Activated CD4-positive, alpha-beta memory T cell treated with anti-CD3 and anti-CD28 coated beads for 36 hours (primary cell): ENCODE measurements at regions not wholly inside any gene's neighbourhood (a gene's known extent, or its start where the extent isn't known, plus 50 kb on each side); places are given as distances from the start of the nearest gene placed in this dataset.
"Not testable (repeated sequence)": the region's sequence is repeated elsewhere in the genome, so short reads cannot be mapped to it uniquely, and the experiment has no call there.

Experiments used
- CTCF ChIA-PET: fragments of 350-600 bp; sonication (Branson Sonifier 250); formaldehyde crosslinking; loops from one replicate; lab custom pipeline; 2021; ENCODE audit warnings: antibody characterized with exemption, inconsistent platforms; lab: Charles Lee
- POLR2A ChIA-PET: fragments of 350-600 bp; sonication (Branson Sonifier 250); formaldehyde crosslinking; loops from one replicate; lab custom pipeline; 2021; ENCODE audit warnings: antibody characterized with exemption; lab: Charles Lee
- DNase-seq: peaks from one replicate; pipeline ENCODE4 v3.0.0-alpha.2; 2020
- H3K27ac Mint-ChIP-seq: one replicate; pipeline ENCODE4 v1.8.0; 2021; ENCODE audit warnings: mixed read lengths
- H3K27me3 Mint-ChIP-seq: one replicate; pipeline ENCODE4 v1.8.0; 2021; ENCODE audit warnings: mixed read lengths
- H3K36me3 Mint-ChIP-seq: one replicate; pipeline ENCODE4 v1.8.0; 2021; ENCODE audit warnings: mixed read lengths
- H3K4me1 Mint-ChIP-seq: one replicate; pipeline ENCODE4 v1.8.0; 2021; ENCODE audit warnings: low read depth, mixed read lengths
- H3K4me3 Mint-ChIP-seq: one replicate; pipeline ENCODE4 v1.8.0; 2021; ENCODE audit warnings: mild to moderate bottlenecking, mixed read lengths
- H3K9me3 Mint-ChIP-seq: one replicate; pipeline ENCODE4 v1.8.0; 2021; ENCODE audit warnings: mixed read lengths
- intact Hi-C: fragments of 100-400 bp; cut with micrococcal nuclease; formaldehyde crosslinking; loops from one replicate; pipeline ENCODE4 v1.15.1; 2023

- Mint-ChIP-seq H3K4me3 (no peak overlapping the region), H3K27me3 (no peaks in the 10 kb centered on the region), H3K36me3 (no peaks in the 10 kb centered on the region), H3K4me1 (peaks cover 13% of the 10 kb centered on the region), H3K27ac (peak overlapping the region; percentile 25), H3K9me3 (no peaks in the 10 kb centered on the region)
- peak; percentile 13 for DNase-seq
- ChIA-PET CTCF (interaction anchor here (0.8 to 1.6 kb wide), 4 partner anchors 8 to 264 kb away, joined by 3 to 10 read pairs (median 3); no protein-coding TSS in a partner anchor), POLR2A (no interaction called here)
- intact Hi-C loops: no loop called here
Measured at GRCh38 chr3:25911525-25912295, 121.8 kb downstream of the OXSM start.

DNA sequence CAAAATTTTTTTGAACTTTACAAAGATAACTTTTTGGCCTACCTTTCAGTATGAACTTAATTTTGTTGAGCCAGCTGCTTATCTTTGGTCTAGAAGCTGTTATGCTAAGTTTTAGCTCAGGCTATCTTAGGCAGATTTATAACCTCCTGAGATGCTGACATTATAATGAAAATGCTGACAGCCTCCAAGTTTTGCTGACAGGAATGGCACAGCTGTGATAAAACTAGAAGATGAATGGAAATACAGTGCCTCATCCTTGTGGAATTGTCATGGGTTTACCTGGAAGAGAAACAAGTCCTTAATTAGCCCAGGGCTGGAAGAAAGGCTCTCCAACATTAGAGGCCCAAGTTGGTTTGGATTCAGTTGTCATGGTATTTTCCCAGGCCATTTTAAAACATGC is 123.3 kb downstream of the OXSM start:
- H3K4me3 Mint-ChIP-seq: no peak overlapping the region
- ChIA-PET CTCF (no interaction called here), POLR2A (no interaction called here)
- H3K36me3 Mint-ChIP-seq: no peaks in the 10 kb centered on the region
- no peaks in the 10 kb centered on the region for H3K27me3 Mint-ChIP-seq
- H3K9me3 Mint-ChIP-seq: no peaks in the 10 kb centered on the region
- no peak overlapping the region for H3K27ac Mint-ChIP-seq
- no peak for DNase-seq
- intact Hi-C loops: no loop called here
- peaks cover 13% of the 10 kb centered on the region for H3K4me1 Mint-ChIP-seq

DNA sequence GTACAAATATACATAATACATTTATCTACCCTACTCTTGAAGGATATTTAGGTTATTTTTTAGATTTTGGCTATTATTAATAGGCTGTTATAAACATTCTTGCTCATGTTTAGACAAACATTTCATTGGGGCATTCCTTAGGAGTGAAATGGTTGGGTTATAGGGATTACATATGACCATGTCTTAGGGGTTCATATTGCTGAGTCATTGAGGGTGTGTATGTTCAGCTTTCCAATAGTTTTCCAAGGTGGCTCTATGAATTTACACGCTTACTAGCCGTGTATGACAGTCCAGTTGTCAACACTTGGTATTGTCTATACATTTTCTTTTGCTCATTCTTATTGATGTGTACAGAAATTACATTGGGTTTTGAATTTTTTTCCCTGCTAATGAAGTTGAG is 125.8 kb downstream of the OXSM start:
- Mint-ChIP-seq H3K27ac (no peak overlapping the region), H3K4me3 (no peak overlapping the region), H3K27me3 (peaks cover 11% of the 10 kb centered on the region), H3K9me3 (no peaks in the 10 kb centered on the region), H3K36me3 (no peaks in the 10 kb centered on the region), H3K4me1 (peaks cover 11% of the 10 kb centered on the region)
- CTCF ChIA-PET: no interaction called here
- POLR2A ChIA-PET: no interaction called here
- intact Hi-C loops: no loop called here
- DNase-seq: no peak

GRCh38 chr3:25916321-25916720 is 126.4 kb downstream of the OXSM start:
- no peak for DNase-seq
- Mint-ChIP-seq H3K4me1 (peaks cover 8% of the 10 kb centered on the region), H3K36me3 (no peaks in the 10 kb centered on the region), H3K27ac (no peak overlapping the region), H3K27me3 (peaks cover 17% of the 10 kb centered on the region), H3K9me3 (no peaks in the 10 kb centered on the region), H3K4me3 (no peak overlapping the region)
- CTCF ChIA-PET: interaction anchor here (1.9 kb wide), 1 partner anchor 267 kb away, joined by 5 read pairs; no protein-coding TSS in a partner anchor
- POLR2A ChIA-PET: no interaction called here
- intact Hi-C loops: no loop called here

DNA sequence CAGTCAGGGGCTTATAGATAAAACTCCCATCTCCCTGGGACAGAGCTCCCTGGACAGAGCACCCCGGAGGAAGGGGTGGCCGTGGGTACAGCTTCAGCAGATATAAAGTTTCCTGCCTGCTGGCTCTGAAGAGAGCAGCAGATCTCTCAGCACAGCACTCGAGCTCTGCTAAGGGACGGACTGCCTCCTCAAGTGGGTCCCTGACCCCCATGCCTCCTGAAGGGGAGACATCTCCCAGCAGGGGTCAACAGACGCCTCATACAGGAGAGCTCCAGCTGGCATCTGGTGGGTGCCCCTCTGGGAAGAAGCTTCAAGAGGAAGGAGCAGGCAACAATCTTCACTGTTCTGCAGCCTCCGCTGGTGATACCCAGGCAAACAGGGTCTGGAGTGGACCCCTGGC is 142.1 kb downstream of the OXSM start:
- POLR2A ChIA-PET, H3K27ac Mint-ChIP-seq, DNase-seq, H3K4me1 Mint-ChIP-seq, intact Hi-C loops, CTCF ChIA-PET, H3K4me3 Mint-ChIP-seq, H3K27me3 Mint-ChIP-seq, H3K36me3 Mint-ChIP-seq: not testable (repeated sequence)
- peaks cover 19% of the 10 kb centered on the region for H3K9me3 Mint-ChIP-seq

GRCh38 chr3:25938566-25939325 is 148.9 kb downstream of the OXSM start:
- Mint-ChIP-seq H3K27ac (no peak overlapping the region), H3K36me3 (no peaks in the 10 kb centered on the region), H3K4me1 (no peaks in the 10 kb centered on the region), H3K4me3 (no peak overlapping the region), H3K9me3 (peaks cover 6% of the 10 kb centered on the region), H3K27me3 (no peaks in the 10 kb centered on the region)
- POLR2A ChIA-PET: no interaction called here
- CTCF ChIA-PET: no interaction called here
- DNase-seq: no peak
- intact Hi-C loops: no loop called here

DNA sequence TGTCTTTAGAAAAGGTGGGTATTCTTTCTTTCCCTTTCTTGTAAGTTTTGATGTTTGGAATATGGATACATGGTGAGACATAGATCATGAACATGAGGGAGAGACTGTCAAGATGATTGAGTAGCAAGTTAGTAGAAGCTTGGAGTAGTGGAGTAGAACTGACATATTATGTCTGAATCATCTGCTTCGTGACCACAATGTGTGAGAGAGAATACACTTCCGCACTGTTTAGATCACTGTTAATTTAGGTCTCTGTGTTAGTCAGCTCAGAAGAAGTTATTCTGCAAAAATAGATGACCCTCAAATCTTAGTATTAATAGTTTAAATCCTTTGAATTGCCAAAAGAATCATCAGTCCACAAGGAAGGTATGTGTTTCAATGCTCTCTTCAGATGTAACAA is 151.0 kb downstream of the OXSM start:
- intact Hi-C loops: no loop called here
- POLR2A ChIA-PET: no interaction called here
- Mint-ChIP-seq H3K4me3 (no peak overlapping the region), H3K36me3 (no peaks in the 10 kb centered on the region), H3K4me1 (no peaks in the 10 kb centered on the region), H3K27me3 (no peaks in the 10 kb centered on the region), H3K9me3 (no peaks in the 10 kb centered on the region), H3K27ac (no peak overlapping the region)
- DNase-seq: no peak
- CTCF ChIA-PET: no interaction called here

DNA sequence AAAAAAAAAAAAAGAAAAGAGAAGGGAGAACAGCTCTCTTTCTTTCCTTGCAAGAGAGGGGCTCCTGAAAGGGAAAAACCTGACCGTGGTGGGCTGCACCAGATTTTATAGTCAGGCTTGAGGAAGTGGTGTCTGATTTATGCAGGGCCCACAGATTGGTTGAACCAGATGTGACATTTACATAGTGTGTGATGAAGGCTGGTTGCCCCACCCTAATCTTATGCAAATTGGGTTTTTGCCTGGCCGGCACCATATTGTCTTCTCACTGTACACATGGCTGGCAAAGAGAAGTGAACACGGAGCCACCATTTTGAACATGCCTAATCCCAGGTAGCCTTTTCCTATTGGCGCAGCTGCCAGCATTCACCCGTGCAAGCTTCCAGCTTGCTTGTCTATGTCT is 154.4 kb downstream of the OXSM start:
- Mint-ChIP-seq H3K27me3 (no peaks in the 10 kb centered on the region), H3K36me3 (no peaks in the 10 kb centered on the region), H3K9me3 (no peaks in the 10 kb centered on the region), H3K4me3 (no peak overlapping the region), H3K4me1 (no peaks in the 10 kb centered on the region), H3K27ac (no peak overlapping the region)
- POLR2A ChIA-PET: no interaction called here
- intact Hi-C loops: no loop called here
- CTCF ChIA-PET: no interaction called here
- DNase-seq: no peak

DNA sequence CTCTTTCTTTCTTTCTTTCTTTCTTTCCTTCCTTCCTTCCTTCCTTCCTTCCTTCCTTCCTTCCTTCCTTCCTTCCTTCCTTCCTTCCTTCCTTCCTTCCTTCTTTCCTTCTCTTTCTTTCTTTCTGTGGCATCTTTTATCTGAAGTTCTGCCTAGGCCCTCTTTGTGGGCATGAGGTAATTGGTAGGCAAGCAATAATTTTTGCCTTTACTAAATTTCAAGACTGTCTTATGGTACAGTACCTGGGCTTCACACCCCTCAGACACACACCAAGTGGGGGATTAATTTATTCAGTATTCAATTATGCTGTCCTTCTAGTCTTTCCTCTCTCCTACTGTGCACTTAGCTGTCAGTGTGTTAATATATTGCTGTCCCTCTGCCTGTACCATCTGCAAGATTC is 155.5 kb downstream of the OXSM start:
- ChIA-PET CTCF (no interaction called here), POLR2A (no interaction called here)
- no peaks in the 10 kb centered on the region for H3K36me3 Mint-ChIP-seq
- no peak overlapping the region for H3K27ac Mint-ChIP-seq
- no peak for DNase-seq
- no peaks in the 10 kb centered on the region for H3K9me3 Mint-ChIP-seq
- H3K4me1 Mint-ChIP-seq: no peaks in the 10 kb centered on the region
- no peak overlapping the region for H3K4me3 Mint-ChIP-seq
- intact Hi-C loops: no loop called here
- H3K27me3 Mint-ChIP-seq: no peaks in the 10 kb centered on the region

DNA sequence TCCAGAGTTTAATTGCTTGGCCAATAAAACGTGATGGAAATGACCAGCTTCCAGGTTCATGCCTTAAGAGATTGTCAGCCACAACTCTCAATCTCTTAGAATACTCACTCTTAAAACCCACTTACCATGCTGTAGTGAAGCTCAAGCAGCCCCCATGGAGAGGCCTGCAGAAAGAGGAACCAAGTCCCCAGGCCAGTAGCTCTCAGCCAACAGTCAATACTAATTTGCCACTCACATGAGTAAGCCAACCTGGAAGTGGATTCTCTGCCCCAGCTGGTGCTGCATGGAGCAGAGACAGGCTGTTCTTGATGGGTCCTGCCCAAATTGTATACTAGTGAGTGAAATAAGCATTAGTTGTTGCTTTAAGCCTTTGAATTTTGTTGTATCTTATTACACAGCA is 155.9 kb downstream of the OXSM start:
- ChIA-PET POLR2A (no interaction called here), CTCF (no interaction called here)
- DNase-seq: no peak
- Mint-ChIP-seq H3K4me3 (no peak overlapping the region), H3K9me3 (no peaks in the 10 kb centered on the region), H3K27ac (no peak overlapping the region), H3K36me3 (no peaks in the 10 kb centered on the region), H3K27me3 (no peaks in the 10 kb centered on the region), H3K4me1 (no peaks in the 10 kb centered on the region)
- intact Hi-C loops: no loop called here

GRCh38 chr3:25952133-25952532 is 162.2 kb downstream of the OXSM start:
- no peaks in the 10 kb centered on the region for H3K9me3 Mint-ChIP-seq
- H3K27me3 Mint-ChIP-seq: peaks cover 7% of the 10 kb centered on the region
- H3K36me3 Mint-ChIP-seq: no peaks in the 10 kb centered on the region
- no peaks in the 10 kb centered on the region for H3K4me1 Mint-ChIP-seq
- intact Hi-C loops: no loop called here
- no peak overlapping the region for H3K27ac Mint-ChIP-seq
- no peak for DNase-seq
- ChIA-PET CTCF (no interaction called here), POLR2A (no interaction called here)
- H3K4me3 Mint-ChIP-seq: no peak overlapping the region

DNA sequence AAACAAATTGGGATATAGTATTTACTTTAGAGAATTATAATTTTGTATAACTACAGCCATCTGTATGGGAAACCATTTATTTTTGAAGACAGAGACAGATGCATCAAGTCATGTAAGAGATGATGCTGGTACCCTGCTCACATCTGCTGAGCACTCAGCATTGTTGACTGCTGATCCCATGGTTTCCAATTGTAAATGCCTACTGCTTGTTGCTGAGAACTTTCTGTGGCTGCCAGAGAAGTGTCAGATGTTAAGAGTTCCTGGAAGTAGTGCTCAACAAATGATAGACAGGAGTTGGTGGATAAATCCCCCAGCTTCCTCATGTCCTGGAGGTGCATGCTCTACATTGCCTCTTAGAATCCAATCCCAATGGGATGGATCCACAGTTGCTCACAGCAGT is 167.1 kb downstream of the OXSM start:
- DNase-seq: no peak
- ChIA-PET POLR2A (no interaction called here), CTCF (interaction anchor here (1.2 kb wide), 1 partner anchor 28 kb away, joined by 3 read pairs; no protein-coding TSS in a partner anchor)
- Mint-ChIP-seq H3K4me3 (no peak overlapping the region), H3K27ac (no peak overlapping the region), H3K9me3 (no peaks in the 10 kb centered on the region), H3K36me3 (no peaks in the 10 kb centered on the region), H3K4me1 (no peaks in the 10 kb centered on the region), H3K27me3 (peaks cover 7% of the 10 kb centered on the region)
- intact Hi-C loops: no loop called here

- intact Hi-C loops: no loop called here
- Mint-ChIP-seq H3K27ac (no peak overlapping the region), H3K36me3 (no peaks in the 10 kb centered on the region), H3K9me3 (no peaks in the 10 kb centered on the region), H3K4me1 (no peaks in the 10 kb centered on the region), H3K4me3 (no peak overlapping the region), H3K27me3 (peaks cover 1% of the 10 kb centered on the region)
- POLR2A ChIA-PET: no interaction called here
- no peak for DNase-seq
- CTCF ChIA-PET: no interaction called here
Measured at GRCh38 chr3:25960776-25961175, 170.9 kb downstream of the OXSM start.
